NT2/D1 (cell line): ENCODE measurements at regions not wholly inside any gene's neighbourhood (a gene's known extent, or its start where the extent isn't known, plus 50 kb on each side); places are given as distances from the start of the nearest gene placed in this dataset.

Experiments used
- SUZ12 ChIP-seq: IDR thresholded peaks from 2 replicates; pipeline ENCODE4 v1.6.1; 2011; ENCODE audit not compliant: insufficient read length, insufficient read depth; ENCODE audit errors: extremely low read depth
- ZNF274 ChIP-seq: IDR thresholded peaks from 2 replicates; pipeline ENCODE4 v1.6.1; 2011; ENCODE audit warnings: mild to moderate bottlenecking, low read depth, low read length

DNA sequence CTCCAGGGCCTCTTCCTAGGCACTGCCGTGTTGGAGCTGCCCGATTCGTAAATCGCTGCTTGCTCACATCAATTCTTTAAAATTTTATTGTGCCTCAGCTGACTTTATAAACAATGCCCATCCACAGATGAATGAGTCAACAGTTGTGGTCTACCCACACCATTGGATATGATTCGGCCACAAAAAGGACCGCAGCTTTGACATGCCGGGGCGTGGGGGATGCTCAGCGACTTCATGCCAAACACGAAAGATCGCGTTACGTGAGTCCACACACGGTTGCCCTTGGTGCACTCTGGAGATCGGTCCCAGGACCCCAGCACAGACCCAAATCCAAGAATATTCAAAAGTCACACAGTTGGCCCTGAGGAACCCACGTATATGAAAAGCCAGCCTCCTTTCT is 195.7 kb downstream of the CTTN start:
- TF ChIP-seq SUZ12 (no peak), ZNF274 (no peak)
